ENCODE measurements at regions not wholly inside any gene's neighbourhood (a gene's known extent, or its start where the extent isn't known, plus 50 kb on each side); places are given as distances from the start of the nearest gene placed in this dataset.

DNA sequence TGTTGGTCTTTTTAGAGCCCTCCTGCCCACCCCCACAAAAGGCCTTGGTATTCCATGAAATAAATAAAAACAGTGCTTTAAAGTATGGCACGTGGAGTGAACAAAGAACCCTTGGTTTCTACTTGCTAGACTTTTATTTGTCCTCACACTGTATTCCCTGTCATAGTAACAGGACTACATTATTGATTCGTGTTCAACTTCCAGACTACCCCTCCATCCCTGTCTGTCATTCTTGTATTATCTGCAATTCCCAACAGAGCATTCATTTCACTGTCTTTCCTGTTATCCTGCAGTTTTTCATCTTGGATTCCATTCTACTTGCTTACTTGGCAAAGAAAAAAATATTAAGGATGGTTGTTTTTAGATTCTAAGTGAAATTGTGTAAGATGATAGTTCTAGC, 307.4 kb upstream of the CNR1 start:
- TF ChIP-seq, protein P1, sequence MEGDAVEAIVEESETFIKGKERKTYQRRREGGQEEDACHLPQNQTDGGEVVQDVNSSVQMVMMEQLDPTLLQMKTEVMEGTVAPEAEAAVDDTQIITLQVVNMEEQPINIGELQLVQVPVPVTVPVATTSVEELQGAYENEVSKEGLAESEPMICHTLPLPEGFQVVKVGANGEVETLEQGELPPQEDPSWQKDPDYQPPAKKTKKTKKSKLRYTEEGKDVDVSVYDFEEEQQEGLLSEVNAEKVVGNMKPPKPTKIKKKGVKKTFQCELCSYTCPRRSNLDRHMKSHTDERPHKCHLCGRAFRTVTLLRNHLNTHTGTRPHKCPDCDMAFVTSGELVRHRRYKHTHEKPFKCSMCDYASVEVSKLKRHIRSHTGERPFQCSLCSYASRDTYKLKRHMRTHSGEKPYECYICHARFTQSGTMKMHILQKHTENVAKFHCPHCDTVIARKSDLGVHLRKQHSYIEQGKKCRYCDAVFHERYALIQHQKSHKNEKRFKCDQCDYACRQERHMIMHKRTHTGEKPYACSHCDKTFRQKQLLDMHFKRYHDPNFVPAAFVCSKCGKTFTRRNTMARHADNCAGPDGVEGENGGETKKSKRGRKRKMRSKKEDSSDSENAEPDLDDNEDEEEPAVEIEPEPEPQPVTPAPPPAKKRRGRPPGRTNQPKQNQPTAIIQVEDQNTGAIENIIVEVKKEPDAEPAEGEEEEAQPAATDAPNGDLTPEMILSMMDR (IDR thresholded peaks at IDR 0.05), result no peak
- TF ChIP-seq POLR2A (IDR thresholded peaks at IDR 0.05), result no peak

Measured in Peyer's patch (tissue), 4 donors.